ENCODE measurements at regions not wholly inside any gene's neighbourhood (a gene's known extent, or its start where the extent isn't known, plus 50 kb on each side); places are given as distances from the start of the nearest gene placed in this dataset.

GRCh38 chr17:71276079-71276478 is 844.7 kb upstream of the SOX9 start:
- Histone ChIP-seq H3K4me3 (no peak overlapping the region), H3K27me3 (no peaks in the 10 kb centered on the region), H3K4me1 (no peaks in the 10 kb centered on the region), H3K9me3 (no peaks in the 10 kb centered on the region), H3K36me3 (no peaks in the 10 kb centered on the region), H3K27ac (no peak overlapping the region)
- no peak for TF ChIP-seq CTCF (IDR thresholded peaks at IDR 0.05)
- DNase-seq (ENCODE audit: low spot score) = no peak

- Histone ChIP-seq H3K27ac (no peak overlapping the region), H3K27me3 (no peaks in the 10 kb centered on the region), H3K4me3 (no peak overlapping the region), H3K9me3 (no peaks in the 10 kb centered on the region), H3K4me1 (no peaks in the 10 kb centered on the region), H3K36me3 (no peaks in the 10 kb centered on the region)
- no peak for TF ChIP-seq CTCF (IDR thresholded peaks at IDR 0.05)
- no peak for DNase-seq (ENCODE audit: low spot score)
These were observed 837.3 kb upstream of the SOX9 start for GRCh38 chr17:71283486-71283885.

DNA sequence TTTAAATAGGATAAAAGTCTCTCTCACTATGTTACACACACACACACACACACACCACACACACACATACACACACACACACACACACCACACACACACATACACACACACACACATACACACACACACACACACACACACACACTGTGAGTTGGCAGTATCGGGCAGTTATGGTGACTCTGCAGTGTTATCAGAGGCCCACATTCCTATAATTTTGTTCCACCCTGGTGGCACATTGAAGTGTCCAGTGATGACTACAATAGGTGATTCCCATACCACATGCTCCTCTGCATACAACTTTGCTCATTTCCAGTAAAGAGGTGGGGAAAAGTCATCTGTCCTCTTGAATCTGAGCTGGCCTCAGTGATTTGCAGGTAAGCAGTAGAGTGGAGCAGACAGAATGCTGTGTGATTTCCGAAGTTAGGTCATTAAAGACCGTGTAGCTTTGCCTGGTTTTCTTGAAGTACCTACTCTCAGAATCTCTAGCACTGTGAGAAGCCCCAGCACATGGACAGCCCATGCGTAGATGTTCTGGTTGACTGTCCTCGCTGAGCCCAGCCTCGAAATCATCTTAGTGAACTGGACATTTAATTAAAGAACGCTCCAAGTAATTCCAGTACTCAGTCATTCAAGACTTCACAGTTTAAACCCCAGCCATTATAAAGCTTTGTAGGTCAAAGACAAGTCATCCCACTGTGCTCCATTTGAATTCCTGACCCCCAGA is 836.6 kb upstream of the SOX9 start:
- TF ChIP-seq CTCF (IDR thresholded peaks at IDR 0.05) = no peak
- no peak overlapping the region for H3K27ac ChIP-seq

DNA sequence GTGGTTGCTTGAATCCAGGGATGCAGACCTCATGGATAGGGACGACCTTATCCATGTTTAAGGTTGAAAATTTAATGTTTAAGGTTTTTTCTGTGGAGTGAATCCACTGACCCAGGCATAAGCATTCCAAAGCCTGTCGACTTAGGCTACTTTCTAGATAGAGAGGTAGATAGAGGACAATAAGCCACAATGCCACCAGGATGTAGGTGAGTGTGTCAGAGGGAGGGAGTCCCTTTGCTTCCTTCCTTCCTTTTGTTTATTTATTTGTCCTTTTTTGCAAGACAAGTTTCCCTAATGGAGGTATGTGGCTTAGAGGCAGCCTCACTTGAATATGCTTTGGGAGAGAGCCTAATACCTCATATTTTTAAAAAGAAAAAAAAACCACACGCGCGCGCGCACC is 834.2 kb upstream of the SOX9 start:
- H3K9me3 ChIP-seq = no peaks in the 10 kb centered on the region
- no peaks in the 10 kb centered on the region for H3K36me3 ChIP-seq
- no peak overlapping the region for H3K27ac ChIP-seq
- no peak overlapping the region for H3K4me3 ChIP-seq
- no peak for DNase-seq (ENCODE audit: low spot score)
- TF ChIP-seq CTCF (IDR thresholded peaks at IDR 0.05) = no peak
- H3K4me1 ChIP-seq = no peaks in the 10 kb centered on the region
- H3K27me3 ChIP-seq = no peaks in the 10 kb centered on the region

More for the DNA sequence above, 836.6 kb upstream of the SOX9 start:
- no peaks in the 10 kb centered on the region for H3K4me1 ChIP-seq
- H3K36me3 ChIP-seq = no peaks in the 10 kb centered on the region
- no peaks in the 10 kb centered on the region for H3K27me3 ChIP-seq
- H3K4me3 ChIP-seq = no peak overlapping the region
- no peaks in the 10 kb centered on the region for H3K9me3 ChIP-seq
- no peak for DNase-seq (ENCODE audit: low spot score)

DNA sequence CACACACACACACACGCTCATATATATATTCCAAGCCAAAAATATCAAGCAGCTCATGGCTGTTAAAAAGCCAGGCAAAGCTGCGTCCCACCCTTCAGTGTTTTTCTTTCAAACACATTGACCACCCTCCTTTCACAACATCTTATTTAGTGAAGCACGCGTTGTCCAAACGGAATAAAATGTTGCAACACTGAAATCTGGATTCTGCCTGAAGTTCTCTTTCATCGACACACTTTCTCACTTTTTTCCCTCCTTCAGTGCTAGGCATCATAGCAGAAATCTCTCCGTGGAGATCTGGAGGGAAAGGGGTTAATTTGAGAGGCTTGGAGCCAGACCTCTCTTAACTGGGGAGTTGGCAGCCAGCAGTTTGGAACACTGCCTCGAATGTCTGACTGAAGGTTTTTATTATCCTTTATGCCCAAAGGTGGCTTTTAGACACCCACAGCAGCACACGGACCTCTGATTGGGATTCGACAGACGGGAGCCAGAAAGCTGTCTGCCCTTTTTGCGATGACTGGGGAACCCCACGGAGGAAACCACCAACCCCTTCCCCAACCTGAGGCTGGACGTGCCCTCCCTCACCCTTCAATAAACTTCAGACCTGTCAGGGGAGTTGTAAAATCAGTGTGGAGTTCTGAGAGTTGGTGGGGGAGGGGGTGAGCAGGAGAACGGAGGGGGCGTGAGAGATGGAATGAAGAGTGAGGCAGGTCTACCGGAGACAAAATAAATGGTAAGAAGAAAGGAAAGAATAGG is 833.6 kb upstream of the SOX9 start:
- H3K9me3 ChIP-seq = no peaks in the 10 kb centered on the region
- no peak overlapping the region for H3K4me3 ChIP-seq
- DNase-seq (ENCODE audit: low spot score) = no peak
- H3K4me1 ChIP-seq = no peaks in the 10 kb centered on the region
- no peaks in the 10 kb centered on the region for H3K27me3 ChIP-seq
- no peak for TF ChIP-seq CTCF (IDR thresholded peaks at IDR 0.05)
- no peak overlapping the region for H3K27ac ChIP-seq
- no peaks in the 10 kb centered on the region for H3K36me3 ChIP-seq
